ENCODE measurements at regions not wholly inside any gene's neighbourhood (a gene's known extent, or its start where the extent isn't known, plus 50 kb on each side); places are given as distances from the start of the nearest gene placed in this dataset.

DNA sequence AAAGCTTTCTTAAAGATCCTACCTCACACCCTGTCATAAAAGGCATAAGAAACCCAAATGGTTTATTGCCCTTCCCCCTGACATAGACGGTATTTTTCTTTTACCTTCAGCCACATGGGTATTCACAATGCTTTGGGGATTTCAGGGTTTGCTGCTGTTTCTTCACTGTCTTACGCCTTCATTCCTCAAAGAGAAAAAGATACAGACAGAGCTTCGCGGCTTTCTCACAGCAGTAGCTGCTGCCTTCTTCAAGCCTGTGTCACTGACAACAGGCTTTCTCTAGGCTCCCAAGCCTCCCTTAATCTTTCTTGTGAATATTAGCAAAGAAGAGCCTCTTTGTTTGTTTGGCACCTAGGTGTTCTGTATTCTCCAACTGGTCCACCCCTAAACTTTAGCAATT is 197.4 kb upstream of the ARID2 start:
- H2BK12ac ChIP-seq (ENCODE audit: low read length in 2 of 2): no peak overlapping the region
- H3K4me1 ChIP-seq (ENCODE audit: control insufficient read depth, insufficient read depth, low read depth, low read length): no peaks in the 10 kb centered on the region
- no peak overlapping the region for H3K14ac ChIP-seq (ENCODE audit: low read length in 2 of 2)
- no peak overlapping the region for H3K4me2 ChIP-seq (ENCODE audit: low read length, poor library complexity, severe bottlenecking)
- H2AFZ ChIP-seq (ENCODE audit: low read depth, low read length): no peak overlapping the region
- H3K4ac ChIP-seq (ENCODE audit: low read depth in 1 of 2, low read length in 2 of 2): no peak overlapping the region
- H3K18ac ChIP-seq (ENCODE audit: low read depth in 1 of 2, low read length in 2 of 2): no peak overlapping the region
- H3K4me3 ChIP-seq (ENCODE audit: insufficient read depth in 1 of 2, low read depth in 1 of 2, low read length in 2 of 2): no peak overlapping the region
- no peak overlapping the region for H2BK15ac ChIP-seq (ENCODE audit: low read depth, poor library complexity, severe bottlenecking)
- H2BK5ac ChIP-seq (ENCODE audit: low read depth, low read length, poor library complexity, severe bottlenecking): no peak overlapping the region
- no peak overlapping the region for H4K91ac ChIP-seq (ENCODE audit: low read length)
- no peaks in the 10 kb centered on the region for H3K79me1 ChIP-seq (replicated peaks; ENCODE audit: low read length, poor library complexity, severe bottlenecking)
- H3K9me3 ChIP-seq (ENCODE audit: control insufficient read depth, low read length): no peaks in the 10 kb centered on the region
- H3K36me3 ChIP-seq (ENCODE audit: control insufficient read depth in 1 of 2, insufficient read depth in 2 of 2, low read depth in 1 of 2, low read length in 2 of 2): no peaks in the 10 kb centered on the region
- H4K8ac ChIP-seq (ENCODE audit: low read length): no peak overlapping the region
- no peak for DNase-seq
- H3K9ac ChIP-seq (ENCODE audit: low read length): no peak overlapping the region
- no peak overlapping the region for H3K23ac ChIP-seq (ENCODE audit: low read length in 2 of 2)
- H2AK5ac ChIP-seq (ENCODE audit: low read length, severe bottlenecking): no peak overlapping the region
- H3K27ac ChIP-seq (ENCODE audit: low read length, poor library complexity, severe bottlenecking): no peak overlapping the region
- H2BK120ac ChIP-seq (ENCODE audit: low read depth, low read length): no peak overlapping the region
- 46% methylated on average over 4 of the region's 4 CpGs for WGBS
- H3K27me3 ChIP-seq (ENCODE audit: control insufficient read depth in 1 of 2, insufficient read depth in 1 of 2, low read length in 2 of 2): no peaks in the 10 kb centered on the region

DNA sequence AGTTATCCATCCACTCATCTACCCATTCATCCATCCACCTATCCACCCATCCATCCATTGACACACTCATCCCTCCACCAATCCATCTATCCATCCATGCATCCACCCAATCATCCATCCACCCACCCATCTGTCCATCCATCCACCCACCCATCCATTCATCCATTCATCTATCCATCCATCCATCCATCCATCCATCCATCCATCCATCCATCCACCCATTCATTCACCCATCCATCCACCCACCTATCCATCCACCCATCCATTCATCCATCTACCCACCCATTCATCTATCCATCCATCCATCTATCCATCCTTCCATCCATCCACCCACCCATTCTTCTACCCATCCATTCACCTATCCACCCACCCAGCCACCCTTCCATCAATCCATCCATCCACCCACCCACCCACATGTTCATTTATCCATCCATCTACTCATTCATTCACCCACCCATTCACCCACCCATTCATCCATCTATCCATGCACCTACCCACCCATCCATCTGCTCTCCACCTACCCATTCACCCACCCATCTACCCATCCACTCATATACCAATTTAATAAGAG is 193.8 kb upstream of the ARID2 start:
- Histone ChIP-seq H3K14ac (ENCODE audit: low read length in 2 of 2) (no peak overlapping the region), H2BK5ac (ENCODE audit: low read depth, low read length, poor library complexity, severe bottlenecking) (no peak overlapping the region), H4K8ac (ENCODE audit: low read length) (no peak overlapping the region), H3K18ac (ENCODE audit: low read depth in 1 of 2, low read length in 2 of 2) (no peak overlapping the region), H3K4me2 (ENCODE audit: low read length, poor library complexity, severe bottlenecking) (no peak overlapping the region), H4K91ac (ENCODE audit: low read length) (no peak overlapping the region), H3K4ac (ENCODE audit: low read depth in 1 of 2, low read length in 2 of 2) (no peak overlapping the region), H3K9ac (ENCODE audit: low read length) (no peak overlapping the region), H2BK120ac (ENCODE audit: low read depth, low read length) (no peak overlapping the region), H3K36me3 (ENCODE audit: control insufficient read depth in 1 of 2, insufficient read depth in 2 of 2, low read depth in 1 of 2, low read length in 2 of 2) (no peaks in the 10 kb centered on the region), H3K4me3 (ENCODE audit: insufficient read depth in 1 of 2, low read depth in 1 of 2, low read length in 2 of 2) (no peak overlapping the region), H2AFZ (ENCODE audit: low read depth, low read length) (no peak overlapping the region), H3K4me1 (ENCODE audit: control insufficient read depth, insufficient read depth, low read depth, low read length) (no peaks in the 10 kb centered on the region), H3K27me3 (ENCODE audit: control insufficient read depth in 1 of 2, insufficient read depth in 1 of 2, low read length in 2 of 2) (no peaks in the 10 kb centered on the region), H2AK5ac (ENCODE audit: low read length, severe bottlenecking) (no peak overlapping the region), H3K79me1 (replicated peaks; ENCODE audit: low read length, poor library complexity, severe bottlenecking) (no peaks in the 10 kb centered on the region), H2BK15ac (ENCODE audit: low read depth, poor library complexity, severe bottlenecking) (no peak overlapping the region), H3K27ac (ENCODE audit: low read length, poor library complexity, severe bottlenecking) (no peak overlapping the region), H3K23ac (ENCODE audit: low read length in 2 of 2) (no peak overlapping the region), H2BK12ac (ENCODE audit: low read length in 2 of 2) (no peak overlapping the region), H3K9me3 (ENCODE audit: control insufficient read depth, low read length) (no peaks in the 10 kb centered on the region)
- no peak for DNase-seq

DNA sequence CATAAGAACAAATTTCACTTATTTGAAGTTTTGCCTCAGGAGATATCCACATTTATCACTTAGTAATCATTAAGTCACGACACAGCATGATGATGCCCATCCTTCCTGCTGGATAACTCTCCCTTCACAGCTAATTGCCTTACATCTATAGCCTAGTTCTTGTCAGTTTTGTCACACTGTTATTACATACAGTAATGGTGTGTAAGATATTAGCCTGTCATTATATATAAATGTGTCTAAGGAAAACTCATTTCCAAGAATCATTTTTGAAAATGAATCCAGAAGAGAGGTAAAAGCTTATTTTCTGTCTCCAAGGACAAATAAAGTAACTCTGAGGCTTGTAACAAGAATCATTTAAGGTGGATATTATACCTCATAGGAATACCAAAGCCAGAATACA is 193.2 kb upstream of the ARID2 start:
- Histone ChIP-seq H3K23ac (ENCODE audit: low read length in 2 of 2) (no peak overlapping the region), H3K14ac (ENCODE audit: low read length in 2 of 2) (no peak overlapping the region), H2BK12ac (ENCODE audit: low read length in 2 of 2) (no peak overlapping the region), H3K9ac (ENCODE audit: low read length) (no peak overlapping the region), H3K4me1 (ENCODE audit: control insufficient read depth, insufficient read depth, low read depth, low read length) (no peaks in the 10 kb centered on the region), H2BK120ac (ENCODE audit: low read depth, low read length) (no peak overlapping the region), H2BK5ac (ENCODE audit: low read depth, low read length, poor library complexity, severe bottlenecking) (no peak overlapping the region), H3K79me1 (replicated peaks; ENCODE audit: low read length, poor library complexity, severe bottlenecking) (no peaks in the 10 kb centered on the region), H3K36me3 (ENCODE audit: control insufficient read depth in 1 of 2, insufficient read depth in 2 of 2, low read depth in 1 of 2, low read length in 2 of 2) (no peaks in the 10 kb centered on the region), H3K18ac (ENCODE audit: low read depth in 1 of 2, low read length in 2 of 2) (no peak overlapping the region), H3K9me3 (ENCODE audit: control insufficient read depth, low read length) (no peaks in the 10 kb centered on the region), H2AFZ (ENCODE audit: low read depth, low read length) (no peak overlapping the region), H4K91ac (ENCODE audit: low read length) (no peak overlapping the region), H4K8ac (ENCODE audit: low read length) (no peak overlapping the region), H3K4me2 (ENCODE audit: low read length, poor library complexity, severe bottlenecking) (no peak overlapping the region), H2BK15ac (ENCODE audit: low read depth, poor library complexity, severe bottlenecking) (no peak overlapping the region), H2AK5ac (ENCODE audit: low read length, severe bottlenecking) (no peak overlapping the region), H3K27me3 (ENCODE audit: control insufficient read depth in 1 of 2, insufficient read depth in 1 of 2, low read length in 2 of 2) (no peaks in the 10 kb centered on the region), H3K4me3 (ENCODE audit: insufficient read depth in 1 of 2, low read depth in 1 of 2, low read length in 2 of 2) (no peak overlapping the region), H3K4ac (ENCODE audit: low read depth in 1 of 2, low read length in 2 of 2) (no peak overlapping the region), H3K27ac (ENCODE audit: low read length, poor library complexity, severe bottlenecking) (no peak overlapping the region)
- WGBS: 50% methylated on average over 1 of the region's 1 CpG
- no peak for DNase-seq

DNA sequence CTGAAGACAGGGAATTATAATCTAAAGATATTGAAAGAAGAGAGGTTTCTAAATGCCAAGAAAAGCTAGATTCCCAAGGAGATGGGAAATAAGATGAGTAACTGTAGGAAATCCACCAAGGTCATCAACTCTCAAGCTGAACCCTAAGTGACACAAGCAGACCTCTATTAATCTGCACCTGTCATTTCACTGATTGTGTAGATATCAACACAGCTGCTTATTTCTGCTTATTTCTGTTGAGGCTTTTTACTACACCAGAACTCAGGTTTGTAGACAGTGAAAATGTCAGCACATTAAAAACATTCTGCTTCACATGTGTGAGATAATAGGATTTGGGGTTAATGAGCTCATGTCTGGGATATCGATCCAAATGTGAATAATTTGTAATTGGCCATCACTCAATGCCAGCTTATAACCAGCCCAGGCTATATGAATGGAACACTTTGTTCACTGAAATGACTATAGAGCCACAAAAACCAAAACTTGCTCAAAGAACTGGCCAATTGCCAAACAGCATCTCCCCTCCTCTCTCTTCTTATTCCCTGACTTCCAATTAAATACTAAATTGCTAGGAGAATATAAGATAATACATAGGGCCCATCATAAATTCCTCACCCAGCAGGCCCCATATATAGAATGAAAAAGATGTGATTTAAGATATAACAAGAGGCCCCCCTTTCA is 188.7 kb upstream of the ARID2 start:
- no peak overlapping the region for H3K18ac ChIP-seq (ENCODE audit: low read depth in 1 of 2, low read length in 2 of 2)
- no peaks in the 10 kb centered on the region for H3K79me1 ChIP-seq (replicated peaks; ENCODE audit: low read length, poor library complexity, severe bottlenecking)
- H3K4me3 ChIP-seq (ENCODE audit: insufficient read depth in 1 of 2, low read depth in 1 of 2, low read length in 2 of 2): no peak overlapping the region
- H2AK5ac ChIP-seq (ENCODE audit: low read length, severe bottlenecking): no peak overlapping the region
- no peak overlapping the region for H4K8ac ChIP-seq (ENCODE audit: low read length)
- H3K23ac ChIP-seq (ENCODE audit: low read length in 2 of 2): no peak overlapping the region
- no peak overlapping the region for H3K4ac ChIP-seq (ENCODE audit: low read depth in 1 of 2, low read length in 2 of 2)
- H3K4me1 ChIP-seq (ENCODE audit: control insufficient read depth, insufficient read depth, low read depth, low read length): no peaks in the 10 kb centered on the region
- WGBS: no CpG with 5 or more reads among the region's 1 CpG
- no peak overlapping the region for H2BK5ac ChIP-seq (ENCODE audit: low read depth, low read length, poor library complexity, severe bottlenecking)
- H2BK120ac ChIP-seq (ENCODE audit: low read depth, low read length): no peak overlapping the region
- H3K14ac ChIP-seq (ENCODE audit: low read length in 2 of 2): no peak overlapping the region
- no peak overlapping the region for H2BK15ac ChIP-seq (ENCODE audit: low read depth, poor library complexity, severe bottlenecking)
- H3K36me3 ChIP-seq (ENCODE audit: control insufficient read depth in 1 of 2, insufficient read depth in 2 of 2, low read depth in 1 of 2, low read length in 2 of 2): no peaks in the 10 kb centered on the region
- H3K27me3 ChIP-seq (ENCODE audit: control insufficient read depth in 1 of 2, insufficient read depth in 1 of 2, low read length in 2 of 2): no peaks in the 10 kb centered on the region
- no peak overlapping the region for H3K27ac ChIP-seq (ENCODE audit: low read length, poor library complexity, severe bottlenecking)
- DNase-seq: no peak
- no peaks in the 10 kb centered on the region for H3K9me3 ChIP-seq (ENCODE audit: control insufficient read depth, low read length)
- H4K91ac ChIP-seq (ENCODE audit: low read length): no peak overlapping the region
- H3K4me2 ChIP-seq (ENCODE audit: low read length, poor library complexity, severe bottlenecking): no peak overlapping the region
- H2AFZ ChIP-seq (ENCODE audit: low read depth, low read length): no peak overlapping the region
- H3K9ac ChIP-seq (ENCODE audit: low read length): no peak overlapping the region
- H2BK12ac ChIP-seq (ENCODE audit: low read length in 2 of 2): no peak overlapping the region
